NOMO-1 treated with DMSO at 0.1 percent for 48 hours (cell line): ENCODE measurements at regions not wholly inside any gene's neighbourhood (a gene's known extent, or its start where the extent isn't known, plus 50 kb on each side); places are given as distances from the start of the nearest gene placed in this dataset.

Source experiments
- DNase-seq: peaks from one replicate; lab custom pipeline; 2025; ENCODE audit not compliant: unreplicated experiment; lab: John Stamatoyannopoulos, UW

GRCh38 chr5:104998572-104998971 is 1436.0 kb upstream of the NUDT12 start:
- DNase-seq: no peak

GRCh38 chr5:104998169-104998568 is 1435.6 kb upstream of the NUDT12 start:
- no peak for DNase-seq

- DNase-seq: no peak
These were observed 1424.5 kb upstream of the NUDT12 start for GRCh38 chr5:104987074-104987473.

GRCh38 chr5:104977529-104977928 is 1414.9 kb upstream of the NUDT12 start:
- DNase-seq: no peak

GRCh38 chr5:104967806-104968410 is 1405.3 kb upstream of the NUDT12 start:
- DNase-seq: no peak

- no peak for DNase-seq
These were observed 1402.4 kb upstream of the NUDT12 start for GRCh38 chr5:104965006-104965405.

- DNase-seq: no peak
These were observed 1392.9 kb upstream of the NUDT12 start for GRCh38 chr5:104955479-104955878.

GRCh38 chr5:104952876-104953275 is 1390.3 kb upstream of the NUDT12 start:
- no peak for DNase-seq

- DNase-seq: no peak
These were observed 1389.2 kb upstream of the NUDT12 start for GRCh38 chr5:104951829-104952228.

- DNase-seq: no peak
These were observed 1384.5 kb upstream of the NUDT12 start for GRCh38 chr5:104947076-104947475.

GRCh38 chr5:104942735-104943134 is 1380.1 kb upstream of the NUDT12 start:
- DNase-seq: no peak

- no peak for DNase-seq
These were observed 1378.5 kb upstream of the NUDT12 start for GRCh38 chr5:104941030-104941645.

GRCh38 chr5:104937598-104937997 is 1375.0 kb upstream of the NUDT12 start:
- no peak for DNase-seq

GRCh38 chr5:104932431-104932830 is 1369.8 kb upstream of the NUDT12 start:
- no peak for DNase-seq

GRCh38 chr5:104928906-104929520 is 1366.4 kb upstream of the NUDT12 start:
- DNase-seq: no peak

- DNase-seq: no peak
These were observed 1352.6 kb upstream of the NUDT12 start for GRCh38 chr5:104915226-104915625.

- no peak for DNase-seq
These were observed 1352.0 kb upstream of the NUDT12 start for GRCh38 chr5:104914536-104915070.

GRCh38 chr5:104913841-104914281 is 1351.3 kb upstream of the NUDT12 start:
- no peak for DNase-seq

GRCh38 chr5:104909803-104910202 is 1347.2 kb upstream of the NUDT12 start:
- no peak for DNase-seq

- no peak for DNase-seq
These were observed 1342.0 kb upstream of the NUDT12 start for GRCh38 chr5:104904561-104904960.

GRCh38 chr5:104903941-104904340 is 1341.4 kb upstream of the NUDT12 start:
- DNase-seq: no peak

- DNase-seq: no peak
These were observed 1329.0 kb upstream of the NUDT12 start for GRCh38 chr5:104891596-104891995.
